Muscle layer of duodenum (tissue), 2 donors: ENCODE measurements at regions not wholly inside any gene's neighbourhood (a gene's known extent, or its start where the extent isn't known, plus 50 kb on each side); places are given as distances from the start of the nearest gene placed in this dataset.
"Not testable (repeated sequence)": the region's sequence is repeated elsewhere in the genome, so short reads cannot be mapped to it uniquely, and the experiment has no call there.

Experiments used
- H3K27ac ChIP-seq: one replicate; pipeline ENCODE4 v1.7.0; 2013; ENCODE audit warnings: mild to moderate bottlenecking, low read length
- H3K27me3 ChIP-seq: one replicate; pipeline ENCODE4 v1.7.0; 2013; ENCODE audit warnings: low read depth, mild to moderate bottlenecking, control low read depth, low read length
- H3K36me3 ChIP-seq, 2 donors: one replicate each; pipeline ENCODE4 v1.7.0; 2013; ENCODE audit warnings: low read length in 2 of 2, control low read depth in 1 of 2, mild to moderate bottlenecking in 1 of 2; ENCODE audit not compliant: insufficient read depth in 2 of 2, control insufficient read depth in 1 of 2
- H3K4me1 ChIP-seq, 2 donors: one replicate each; pipeline ENCODE4 v1.7.0; 2013; ENCODE audit warnings: low read length in 2 of 2, mild to moderate bottlenecking in 2 of 2, control low read depth in 1 of 2, moderate library complexity in 1 of 2; ENCODE audit not compliant: insufficient read depth in 2 of 2, control insufficient read depth in 1 of 2
- H3K4me3 ChIP-seq, 2 donors: one replicate each; pipeline ENCODE4 v1.7.0; 2013; ENCODE audit warnings: low read length in 2 of 2, low read depth in 1 of 2, mild to moderate bottlenecking in 1 of 2
- H3K9me3 ChIP-seq, 2 donors: one replicate each; pipeline ENCODE4 v1.7.0; 2013; ENCODE audit warnings: low read length in 2 of 2, control low read depth in 1 of 2, mild to moderate bottlenecking in 1 of 2; ENCODE audit not compliant: control insufficient read depth in 1 of 2
- donor health status: healthy.

DNA sequence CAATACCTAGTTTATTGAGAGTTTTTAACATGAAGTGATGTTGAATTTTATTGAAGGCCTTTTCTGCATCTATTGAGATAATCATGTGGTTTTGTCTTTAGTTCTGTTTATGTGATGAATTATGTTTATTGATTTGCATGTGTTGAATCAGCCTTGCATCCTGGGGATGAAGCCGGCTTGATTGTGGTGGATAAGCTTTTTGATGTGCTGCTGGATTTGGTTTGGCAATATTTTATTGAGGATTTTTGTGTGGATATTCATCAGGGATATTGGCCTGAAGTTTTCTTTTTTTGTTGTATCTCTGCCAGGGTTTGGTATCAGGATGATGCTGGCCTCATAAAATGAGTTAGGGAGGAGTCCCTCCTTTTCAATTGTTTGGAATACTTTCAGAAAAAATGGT, 91.2 kb downstream of the ADAMTS15 start:
- H3K4me3 ChIP-seq, H3K9me3 ChIP-seq, H3K36me3 ChIP-seq, H3K4me1 ChIP-seq, H3K27me3 ChIP-seq, H3K27ac ChIP-seq: not testable (repeated sequence)

DNA sequence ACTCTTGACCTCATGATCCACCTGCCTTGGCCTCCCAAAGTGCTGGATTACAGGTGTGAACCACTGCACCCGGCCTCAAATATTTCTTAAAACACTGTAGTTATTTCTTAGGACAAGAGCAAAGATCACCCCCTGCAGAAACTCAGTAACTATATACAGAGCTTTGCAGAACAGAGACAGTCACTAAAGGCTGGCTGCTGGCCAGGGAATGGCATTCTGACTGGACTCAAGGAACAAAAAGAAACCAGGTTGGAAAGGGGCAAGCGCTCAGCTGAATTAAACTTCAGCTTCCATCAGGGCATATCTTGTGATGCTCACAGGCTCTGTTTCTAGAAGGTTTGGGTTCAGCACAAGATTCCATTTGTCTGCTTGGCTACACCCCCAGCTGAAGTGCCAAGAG, 95.8 kb downstream of the ADAMTS15 start:
- H3K4me3 ChIP-seq: no peak overlapping the region
- H3K27ac ChIP-seq: no peak overlapping the region
- H3K9me3 ChIP-seq: no peaks in the 10 kb centered on the region
- H3K4me1 ChIP-seq: no peaks in the 10 kb centered on the region
- no peaks in the 10 kb centered on the region for H3K27me3 ChIP-seq
- no peaks in the 10 kb centered on the region for H3K36me3 ChIP-seq

DNA sequence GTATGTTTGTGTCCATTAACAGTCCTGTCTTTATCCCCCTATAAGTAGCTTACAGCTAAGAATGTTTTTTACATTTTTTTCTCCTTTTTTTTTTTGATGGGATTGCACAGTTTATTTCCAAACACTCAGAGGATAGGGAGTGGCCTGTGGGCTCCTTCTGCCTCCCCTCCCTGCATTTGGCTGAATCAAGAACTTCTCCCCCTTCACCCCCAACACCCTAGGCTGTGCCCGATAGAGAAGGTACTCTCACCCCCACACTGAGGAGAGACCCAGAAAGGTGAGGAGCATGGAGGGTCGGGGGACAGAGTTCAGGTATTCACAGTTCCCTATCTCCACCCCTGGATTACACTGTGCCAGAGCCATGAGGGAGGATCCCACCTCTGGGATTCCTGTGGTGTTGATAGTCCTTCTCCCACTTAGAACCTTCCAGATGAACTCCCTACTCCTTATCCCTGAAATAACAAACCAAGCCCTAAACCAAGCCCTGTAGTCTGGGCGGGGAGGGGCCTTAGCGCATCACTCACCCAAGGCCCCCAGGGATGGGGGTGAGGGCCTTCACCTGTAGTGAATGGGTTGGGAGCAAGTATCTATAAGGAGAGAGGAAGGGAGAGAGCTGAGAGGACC, 97.1 kb downstream of the ADAMTS15 start:
- Histone ChIP-seq H3K36me3 (no peaks in the 10 kb centered on the region), H3K27me3 (no peaks in the 10 kb centered on the region), H3K4me1 (no peaks in the 10 kb centered on the region), H3K4me3 (no peak overlapping the region), H3K27ac (no peak overlapping the region), H3K9me3 (no peaks in the 10 kb centered on the region)

DNA sequence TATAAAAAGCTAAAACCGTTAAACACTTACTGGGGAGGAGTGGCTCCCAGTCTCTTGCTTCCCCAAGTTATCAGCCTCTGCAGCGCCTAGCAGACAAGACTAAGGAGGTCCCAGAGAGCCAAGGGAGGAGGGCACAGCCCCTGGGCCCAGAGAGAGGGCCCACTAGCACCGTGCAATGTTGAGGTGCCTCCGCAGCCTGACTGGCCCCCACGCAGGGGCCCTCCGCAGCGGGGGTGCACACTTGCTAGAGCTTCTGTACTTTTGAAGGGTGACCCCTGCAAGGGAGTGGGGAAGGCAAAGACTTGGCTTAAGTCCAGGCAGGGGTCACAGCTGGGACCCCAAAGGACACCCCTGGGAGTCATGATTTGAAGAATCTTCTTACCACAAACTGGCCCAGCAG, 98.0 kb downstream of the ADAMTS15 start:
- no peaks in the 10 kb centered on the region for H3K4me1 ChIP-seq
- no peaks in the 10 kb centered on the region for H3K36me3 ChIP-seq
- H3K27ac ChIP-seq: no peak overlapping the region
- H3K27me3 ChIP-seq: no peaks in the 10 kb centered on the region
- H3K9me3 ChIP-seq: no peaks in the 10 kb centered on the region
- H3K4me3 ChIP-seq: no peak overlapping the region

DNA sequence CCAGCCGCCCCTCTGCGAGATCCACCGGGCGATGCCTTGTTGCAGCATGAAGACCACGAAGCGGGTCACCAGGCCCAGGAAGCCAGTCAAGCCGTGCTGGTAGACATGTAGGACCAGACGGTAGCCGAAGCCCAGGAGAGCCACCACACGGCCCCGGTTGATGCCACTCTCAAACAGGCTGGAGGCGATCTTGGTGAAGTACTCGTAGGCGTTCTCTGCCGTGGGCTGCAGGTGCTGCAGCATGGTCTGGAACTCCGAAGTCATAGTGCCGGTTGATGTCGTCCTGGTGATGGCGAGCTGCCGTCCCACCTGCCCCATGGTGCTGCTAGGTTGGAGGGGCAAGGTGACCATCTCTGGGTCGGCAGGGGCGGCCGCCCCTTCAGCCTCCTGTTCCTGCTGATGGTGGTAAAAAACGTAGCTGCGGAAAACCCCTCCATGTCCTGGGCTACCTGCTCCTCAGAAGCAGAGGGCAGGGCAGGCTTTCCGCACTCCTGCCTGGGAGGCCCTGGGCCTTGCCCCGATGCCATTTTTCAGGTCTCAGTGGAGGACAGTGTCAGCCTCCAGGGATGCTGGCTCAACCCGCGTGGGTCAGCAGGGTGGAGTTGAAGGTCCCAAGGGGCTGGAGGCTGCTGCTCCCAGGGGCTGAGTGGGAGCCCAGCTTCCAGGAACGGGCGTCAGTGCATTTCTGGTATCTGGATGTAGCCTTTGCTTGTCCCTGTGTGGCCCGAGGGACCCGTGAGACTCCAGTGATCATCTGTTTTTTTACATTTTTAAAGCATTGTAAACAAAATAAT, 98.7 kb downstream of the ADAMTS15 start:
- no peak overlapping the region for H3K4me3 ChIP-seq

DNA sequence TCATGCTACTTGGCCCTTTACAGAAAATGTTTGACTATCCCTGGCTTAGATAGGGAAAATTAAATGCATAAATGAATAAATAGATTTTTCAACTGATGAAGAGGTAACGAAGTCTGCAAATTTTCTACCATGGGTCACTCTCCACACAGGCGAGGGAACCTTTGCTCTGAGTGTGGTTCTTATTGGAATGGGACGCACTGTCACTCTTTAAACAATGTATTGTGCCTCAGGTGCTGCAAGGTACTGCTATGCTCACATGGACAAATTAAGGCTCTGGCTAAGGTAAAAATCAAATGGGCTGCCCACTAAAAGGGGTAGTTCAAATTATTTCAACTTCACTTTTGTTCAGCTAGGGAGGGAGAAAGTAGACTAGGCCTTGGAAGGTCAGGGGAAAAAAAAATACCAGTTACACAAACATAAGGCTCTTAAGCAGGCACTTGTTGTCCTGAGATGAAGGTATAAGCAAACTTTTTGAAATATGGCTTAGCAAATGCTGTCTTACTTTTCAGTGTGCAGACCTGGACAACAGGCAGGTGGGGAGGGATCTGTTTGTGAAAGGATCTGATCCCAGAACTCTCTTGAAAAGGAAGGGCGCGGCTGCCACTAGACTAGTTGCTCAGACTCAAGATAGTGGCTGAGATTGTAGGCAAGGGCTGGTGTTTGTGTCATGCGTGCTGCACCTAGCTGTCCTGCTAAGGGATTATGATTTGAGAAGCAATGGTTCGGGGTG, 99.5 kb downstream of the ADAMTS15 start:
- no peaks in the 10 kb centered on the region for H3K4me1 ChIP-seq
- H3K27ac ChIP-seq: no peak overlapping the region
- no peaks in the 10 kb centered on the region for H3K36me3 ChIP-seq
- H3K4me3 ChIP-seq: no peak overlapping the region
- no peaks in the 10 kb centered on the region for H3K9me3 ChIP-seq
- H3K27me3 ChIP-seq: no peaks in the 10 kb centered on the region

More for the DNA sequence above, 98.7 kb downstream of the ADAMTS15 start:
- H3K27me3 ChIP-seq: no peaks in the 10 kb centered on the region
- H3K4me1 ChIP-seq: no peaks in the 10 kb centered on the region
- no peak overlapping the region for H3K27ac ChIP-seq
- no peaks in the 10 kb centered on the region for H3K9me3 ChIP-seq
- no peaks in the 10 kb centered on the region for H3K36me3 ChIP-seq

DNA sequence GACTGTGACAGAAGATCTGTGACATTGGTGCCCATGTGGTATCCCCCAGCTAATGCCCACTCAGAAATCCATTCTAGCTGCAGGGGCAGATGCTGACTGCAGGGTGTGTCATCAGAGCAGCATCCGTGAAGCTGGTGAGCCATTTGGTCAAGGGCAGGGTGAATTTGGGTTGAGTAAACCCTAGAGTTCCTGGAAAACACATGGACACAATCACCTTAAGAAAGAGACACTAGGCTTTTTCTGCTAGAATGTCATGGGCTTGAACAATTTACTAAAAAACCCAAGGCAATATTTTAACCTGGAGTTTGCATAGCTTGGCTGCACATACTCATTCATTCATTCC, 100.0 kb downstream of the ADAMTS15 start:
- no peaks in the 10 kb centered on the region for H3K4me1 ChIP-seq
- H3K4me3 ChIP-seq: no peak overlapping the region
- H3K27ac ChIP-seq: no peak overlapping the region
- no peaks in the 10 kb centered on the region for H3K9me3 ChIP-seq
- no peaks in the 10 kb centered on the region for H3K27me3 ChIP-seq
- no peaks in the 10 kb centered on the region for H3K36me3 ChIP-seq

DNA sequence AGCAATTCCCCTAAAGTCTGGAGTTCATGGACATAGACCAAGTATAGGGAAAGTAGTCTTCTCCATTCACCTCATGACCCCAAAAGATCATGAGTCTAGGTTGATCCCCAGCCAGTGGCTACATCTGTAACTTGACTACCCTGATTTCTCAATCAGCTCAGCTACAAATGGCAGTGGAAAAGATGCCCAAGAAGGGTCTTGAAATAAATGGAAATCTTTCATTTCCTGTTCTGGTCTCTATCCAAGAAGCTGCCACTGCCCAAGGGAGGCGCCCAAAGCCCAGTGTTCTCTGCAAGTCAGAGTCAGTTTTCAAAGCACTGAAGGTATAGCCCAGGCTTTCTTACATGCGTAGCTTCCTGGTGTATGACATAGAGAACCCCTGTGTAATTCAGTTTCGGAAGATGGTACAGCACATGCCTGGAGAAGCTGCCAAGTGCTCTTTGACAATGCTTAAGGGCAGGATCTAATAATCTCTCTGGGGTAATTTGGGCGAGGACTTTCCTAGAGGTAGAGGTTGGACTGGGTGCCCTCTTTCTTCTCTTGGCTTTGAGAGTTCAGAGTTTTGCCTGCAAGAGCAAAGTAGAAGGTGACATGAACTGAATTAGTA, 101.1 kb downstream of the ADAMTS15 start:
- no peaks in the 10 kb centered on the region for H3K9me3 ChIP-seq

DNA sequence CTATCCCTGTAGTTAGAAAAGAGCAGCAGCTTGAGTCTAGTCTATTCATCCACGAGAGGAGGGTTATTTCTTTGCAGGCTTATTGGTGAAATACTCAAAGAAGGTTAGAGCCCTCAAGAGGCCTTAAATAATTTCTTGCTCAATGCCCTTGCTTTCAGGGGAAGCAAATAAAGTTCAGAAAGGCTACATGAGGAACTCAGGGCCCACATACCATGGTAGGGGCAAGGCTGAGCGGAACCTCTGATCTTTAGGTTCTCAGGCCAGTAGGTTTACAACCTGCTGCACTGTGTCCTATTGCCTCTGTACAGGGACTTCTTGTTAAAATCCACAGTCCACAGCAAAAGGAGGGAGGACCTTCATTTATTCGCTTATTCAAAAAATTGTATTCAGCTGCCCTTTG, 101.7 kb downstream of the ADAMTS15 start:
- Histone ChIP-seq H3K4me1 (no peaks in the 10 kb centered on the region), H3K27me3 (no peaks in the 10 kb centered on the region), H3K9me3 (no peaks in the 10 kb centered on the region), H3K36me3 (no peaks in the 10 kb centered on the region), H3K4me3 (no peak overlapping the region), H3K27ac (no peak overlapping the region)

More for the DNA sequence above, 101.1 kb downstream of the ADAMTS15 start:
- no peaks in the 10 kb centered on the region for H3K4me1 ChIP-seq
- H3K36me3 ChIP-seq: no peaks in the 10 kb centered on the region
- H3K27ac ChIP-seq: no peak overlapping the region
- no peak overlapping the region for H3K4me3 ChIP-seq
- no peaks in the 10 kb centered on the region for H3K27me3 ChIP-seq

DNA sequence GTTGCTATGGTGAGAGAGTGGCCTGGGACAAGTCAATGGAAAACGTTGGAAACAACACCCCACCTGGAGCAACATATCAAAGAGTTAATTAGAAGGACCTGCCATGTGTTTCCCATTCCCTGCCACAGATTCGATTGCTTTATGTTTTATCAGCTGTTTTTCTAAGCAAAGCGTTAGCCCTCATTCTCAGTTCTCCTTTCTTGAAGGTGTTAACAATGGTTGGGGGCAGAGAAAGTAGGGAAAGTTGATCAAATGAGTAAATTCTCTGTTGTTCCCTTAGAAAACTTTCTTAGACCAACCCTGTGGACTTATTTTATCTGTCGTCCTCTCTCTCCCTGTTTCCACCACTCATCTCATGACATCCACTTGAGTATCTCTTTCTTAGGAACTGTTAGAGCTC, 102.5 kb downstream of the ADAMTS15 start:
- Histone ChIP-seq H3K4me1 (no peaks in the 10 kb centered on the region), H3K27me3 (no peaks in the 10 kb centered on the region), H3K36me3 (no peaks in the 10 kb centered on the region), H3K27ac (no peak overlapping the region), H3K9me3 (no peaks in the 10 kb centered on the region), H3K4me3 (no peak overlapping the region)

DNA sequence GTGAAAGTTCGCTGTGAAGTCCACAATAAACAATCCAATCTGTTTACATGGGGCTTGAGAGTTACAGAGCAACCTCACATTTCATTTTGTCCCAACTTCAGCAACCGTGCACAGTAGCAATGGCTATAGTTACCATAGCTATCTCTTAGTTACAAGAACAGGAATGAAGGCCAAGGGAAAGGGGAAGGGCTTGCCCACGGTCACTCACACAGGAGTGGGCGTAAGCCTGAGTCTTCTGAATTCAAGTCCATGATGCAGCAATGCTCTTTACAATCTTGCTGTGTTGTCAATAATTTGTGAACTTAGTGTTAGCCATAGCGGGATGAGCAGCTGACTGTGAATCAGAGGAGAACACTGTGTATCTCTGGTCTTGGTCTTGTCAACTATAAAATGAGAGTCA, 102.9 kb downstream of the ADAMTS15 start:
- Histone ChIP-seq H3K4me3 (no peak overlapping the region), H3K4me1 (no peaks in the 10 kb centered on the region), H3K27ac (no peak overlapping the region), H3K27me3 (no peaks in the 10 kb centered on the region), H3K9me3 (no peaks in the 10 kb centered on the region), H3K36me3 (no peaks in the 10 kb centered on the region)
